ENCODE measurements at regions not wholly inside any gene's neighbourhood (a gene's known extent, or its start where the extent isn't known, plus 50 kb on each side); places are given as distances from the start of the nearest gene placed in this dataset.

DNA sequence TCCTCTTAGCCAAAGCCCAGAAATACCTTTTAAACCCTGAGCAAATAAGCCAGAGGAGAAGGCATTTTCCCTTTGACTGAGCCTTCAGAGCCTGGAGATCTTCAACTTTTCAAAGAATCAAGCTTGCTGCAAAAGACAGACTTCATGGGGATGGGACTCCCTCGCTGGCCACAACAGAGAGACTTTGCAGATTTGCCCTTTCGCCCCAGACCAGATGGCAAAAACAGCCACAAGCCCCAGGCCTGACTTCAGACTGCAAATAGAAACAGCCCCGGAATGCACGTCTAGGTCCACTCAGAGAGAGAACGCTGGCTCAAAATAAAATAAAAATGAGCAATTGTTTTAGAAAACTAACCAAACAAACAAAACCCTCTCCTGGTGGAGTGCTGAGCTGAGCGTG is 114.6 kb upstream of the MED13L start:
- TF ChIP-seq, protein P1, sequence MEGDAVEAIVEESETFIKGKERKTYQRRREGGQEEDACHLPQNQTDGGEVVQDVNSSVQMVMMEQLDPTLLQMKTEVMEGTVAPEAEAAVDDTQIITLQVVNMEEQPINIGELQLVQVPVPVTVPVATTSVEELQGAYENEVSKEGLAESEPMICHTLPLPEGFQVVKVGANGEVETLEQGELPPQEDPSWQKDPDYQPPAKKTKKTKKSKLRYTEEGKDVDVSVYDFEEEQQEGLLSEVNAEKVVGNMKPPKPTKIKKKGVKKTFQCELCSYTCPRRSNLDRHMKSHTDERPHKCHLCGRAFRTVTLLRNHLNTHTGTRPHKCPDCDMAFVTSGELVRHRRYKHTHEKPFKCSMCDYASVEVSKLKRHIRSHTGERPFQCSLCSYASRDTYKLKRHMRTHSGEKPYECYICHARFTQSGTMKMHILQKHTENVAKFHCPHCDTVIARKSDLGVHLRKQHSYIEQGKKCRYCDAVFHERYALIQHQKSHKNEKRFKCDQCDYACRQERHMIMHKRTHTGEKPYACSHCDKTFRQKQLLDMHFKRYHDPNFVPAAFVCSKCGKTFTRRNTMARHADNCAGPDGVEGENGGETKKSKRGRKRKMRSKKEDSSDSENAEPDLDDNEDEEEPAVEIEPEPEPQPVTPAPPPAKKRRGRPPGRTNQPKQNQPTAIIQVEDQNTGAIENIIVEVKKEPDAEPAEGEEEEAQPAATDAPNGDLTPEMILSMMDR (IDR thresholded peaks at IDR 0.05; ENCODE audit: unreplicated experiment) = no peak
- Mint-ChIP-seq H3K27me3 (ENCODE audit: unreplicated experiment) (no peaks in the 10 kb centered on the region), H3K36me3 (ENCODE audit: low read depth, unreplicated experiment) (no peaks in the 10 kb centered on the region), H3K9me3 (ENCODE audit: unreplicated experiment) (no peaks in the 10 kb centered on the region), H3K4me3 (ENCODE audit: unreplicated experiment) (no peak overlapping the region), H3K27ac (ENCODE audit: unreplicated experiment) (peak overlapping the region; percentile 24), H3K4me1 (ENCODE audit: unreplicated experiment) (peaks cover 2% of the 10 kb centered on the region)
- no peak for DNase-seq (ENCODE audit: low spot score)

DNA sequence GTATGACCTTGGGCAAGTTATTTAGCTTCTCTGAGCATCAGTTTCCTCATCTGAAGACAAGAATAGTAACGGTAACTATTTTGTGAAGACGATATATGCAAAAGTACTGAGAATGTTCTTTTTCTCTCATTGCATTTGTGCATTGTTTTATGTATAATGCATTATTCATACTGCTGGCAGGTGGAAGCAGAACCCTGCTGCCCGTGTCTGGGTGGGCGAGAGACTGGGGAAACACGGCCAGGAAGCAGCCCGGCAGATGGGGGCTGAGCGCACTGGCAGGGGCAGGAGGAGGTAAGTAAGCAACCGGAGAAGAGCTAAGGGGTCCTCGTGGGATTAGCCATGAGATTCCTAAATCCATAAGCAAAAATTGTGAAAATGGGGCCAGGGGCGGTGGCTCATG is 115.8 kb upstream of the MED13L start:
- Mint-ChIP-seq H3K9me3 (ENCODE audit: unreplicated experiment) (no peaks in the 10 kb centered on the region), H3K4me1 (ENCODE audit: unreplicated experiment) (peaks cover 2% of the 10 kb centered on the region), H3K36me3 (ENCODE audit: low read depth, unreplicated experiment) (no peaks in the 10 kb centered on the region), H3K27ac (ENCODE audit: unreplicated experiment) (no peak overlapping the region), H3K27me3 (ENCODE audit: unreplicated experiment) (no peaks in the 10 kb centered on the region), H3K4me3 (ENCODE audit: unreplicated experiment) (no peak overlapping the region)
- no peak for DNase-seq (ENCODE audit: low spot score)
- TF ChIP-seq, protein P1 (IDR thresholded peaks at IDR 0.05; ENCODE audit: unreplicated experiment) = no peak

DNA sequence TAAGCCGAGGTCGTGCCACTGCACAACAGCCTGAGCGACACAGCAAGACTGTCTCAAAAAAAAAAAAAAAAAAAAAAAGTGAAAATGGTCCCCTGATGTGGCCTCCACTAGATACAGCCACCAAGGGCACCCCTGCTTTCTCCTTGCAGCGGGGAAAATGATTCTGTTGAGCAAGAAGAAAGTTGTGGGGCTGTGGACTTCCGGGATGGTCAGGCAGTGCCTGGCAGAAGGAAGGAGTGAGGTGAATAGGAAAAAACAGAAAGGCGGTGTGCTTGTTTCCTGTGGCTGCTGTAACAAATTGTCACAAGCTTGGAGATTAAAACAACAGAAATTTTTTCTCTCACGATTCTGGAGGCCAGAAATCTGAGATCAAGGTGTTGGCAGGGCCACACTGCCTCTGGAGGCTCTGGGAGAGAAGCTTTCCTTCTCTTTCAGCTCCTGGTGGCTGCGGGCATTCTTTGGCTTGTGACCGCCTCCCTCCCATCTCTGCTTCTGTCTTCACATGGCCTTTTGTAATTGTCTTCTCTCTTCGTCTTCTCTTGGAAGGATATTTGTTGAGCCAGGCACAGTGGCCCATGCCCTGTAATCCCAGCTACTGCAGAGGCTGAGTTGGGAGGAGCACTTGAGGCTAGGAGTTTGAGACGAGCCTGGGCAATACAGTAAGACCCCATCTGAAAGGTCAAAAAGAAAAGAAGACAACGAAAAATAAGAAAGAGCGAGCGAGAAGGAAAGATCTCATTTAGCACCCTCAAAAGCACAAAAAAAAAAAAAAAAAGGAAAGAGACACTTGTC is 116.6 kb upstream of the MED13L start:
- DNase-seq (ENCODE audit: low spot score) = no peak

DNA sequence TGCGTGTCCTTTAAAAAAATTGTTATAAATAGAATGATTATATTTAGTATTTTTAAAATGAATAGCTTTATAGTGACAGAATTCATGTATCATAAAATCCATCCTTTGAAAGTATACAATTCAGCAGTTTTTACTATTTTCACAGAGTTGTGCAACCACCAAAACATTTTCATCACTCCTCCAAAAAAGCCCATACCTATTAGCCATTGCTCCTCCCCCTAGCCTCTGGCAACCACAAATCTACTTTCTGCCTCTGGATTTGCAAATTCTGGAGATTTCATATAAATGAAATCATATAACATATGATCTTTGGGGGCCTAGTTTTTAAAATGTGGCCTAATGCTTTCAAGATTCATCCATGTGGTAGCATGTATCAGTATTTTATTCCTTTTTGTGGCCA is 117.9 kb upstream of the MED13L start:
- TF ChIP-seq, protein P1 (IDR thresholded peaks at IDR 0.05; ENCODE audit: unreplicated experiment) = no peak
- H3K27ac Mint-ChIP-seq (ENCODE audit: unreplicated experiment) = no peak overlapping the region
- peaks cover 3% of the 10 kb centered on the region for H3K27me3 Mint-ChIP-seq (ENCODE audit: unreplicated experiment)
- H3K4me1 Mint-ChIP-seq (ENCODE audit: unreplicated experiment) = peaks cover 2% of the 10 kb centered on the region
- no peak overlapping the region for H3K4me3 Mint-ChIP-seq (ENCODE audit: unreplicated experiment)
- DNase-seq (ENCODE audit: low spot score) = no peak
- no peaks in the 10 kb centered on the region for H3K9me3 Mint-ChIP-seq (ENCODE audit: unreplicated experiment)
- no peaks in the 10 kb centered on the region for H3K36me3 Mint-ChIP-seq (ENCODE audit: low read depth, unreplicated experiment)

More for the DNA sequence above, 116.6 kb upstream of the MED13L start:
- Mint-ChIP-seq H3K4me3 (ENCODE audit: unreplicated experiment) (no peak overlapping the region), H3K36me3 (ENCODE audit: low read depth, unreplicated experiment) (no peaks in the 10 kb centered on the region), H3K27ac (ENCODE audit: unreplicated experiment) (no peak overlapping the region), H3K9me3 (ENCODE audit: unreplicated experiment) (no peaks in the 10 kb centered on the region), H3K27me3 (ENCODE audit: unreplicated experiment) (no peaks in the 10 kb centered on the region), H3K4me1 (ENCODE audit: unreplicated experiment) (peaks cover 2% of the 10 kb centered on the region)
- TF ChIP-seq, protein P1 (IDR thresholded peaks at IDR 0.05; ENCODE audit: unreplicated experiment) = no peak

DNA sequence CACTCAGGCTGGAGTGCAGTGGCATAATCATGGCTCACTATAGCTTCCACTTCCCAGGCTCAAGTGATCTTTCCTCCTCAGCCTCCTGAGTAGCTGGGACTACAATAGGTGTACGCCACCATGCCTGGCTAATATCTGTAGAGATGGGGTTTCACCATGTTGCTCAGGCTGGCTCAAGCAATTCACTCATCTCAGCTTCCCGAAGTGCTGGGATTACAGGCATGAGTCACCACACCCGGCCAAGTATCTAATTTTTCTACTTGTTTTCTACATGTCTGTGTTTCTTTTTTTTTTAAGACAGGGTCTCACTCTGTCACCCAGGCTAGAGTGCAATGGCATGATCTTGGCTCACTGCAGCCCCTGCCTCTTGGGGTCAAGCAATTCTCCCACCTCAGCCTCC is 119.7 kb upstream of the MED13L start:
- no peak overlapping the region for H3K4me3 Mint-ChIP-seq (ENCODE audit: unreplicated experiment)
- peaks cover 7% of the 10 kb centered on the region for H3K4me1 Mint-ChIP-seq (ENCODE audit: unreplicated experiment)
- H3K36me3 Mint-ChIP-seq (ENCODE audit: low read depth, unreplicated experiment) = no peaks in the 10 kb centered on the region
- H3K27me3 Mint-ChIP-seq (ENCODE audit: unreplicated experiment) = peaks cover 3% of the 10 kb centered on the region
- H3K9me3 Mint-ChIP-seq (ENCODE audit: unreplicated experiment) = no peaks in the 10 kb centered on the region
- no peak for DNase-seq (ENCODE audit: low spot score)
- TF ChIP-seq, protein P1 (IDR thresholded peaks at IDR 0.05; ENCODE audit: unreplicated experiment) = no peak
- no peak overlapping the region for H3K27ac Mint-ChIP-seq (ENCODE audit: unreplicated experiment)

Data from endothelial cell (in vitro differentiated cells).